ENCODE measurements at regions not wholly inside any gene's neighbourhood (a gene's known extent, or its start where the extent isn't known, plus 50 kb on each side); places are given as distances from the start of the nearest gene placed in this dataset.

- TF ChIP-seq ZNF530 (CRISPR knock-in tag; IDR thresholded peaks at IDR 0.05; ENCODE audit: low read depth) (no peak), BHLHE40 (IDR thresholded peaks at IDR 0.05; ENCODE audit: low read length) (no peak), JUNB (CRISPR knock-in tag; IDR thresholded peaks at IDR 0.05; ENCODE audit: borderline replicate concordance) (no peak), POLR2A (IDR thresholded peaks at IDR 0.05; ENCODE audit: insufficient read depth in 1 of 2, low read depth in 2 of 2, low read length in 2 of 2) (no peak), ZNF609 (CRISPR knock-in tag; IDR thresholded peaks at IDR 0.05; ENCODE audit: borderline replicate concordance) (no peak), NFRKB (IDR thresholded peaks at IDR 0.05) (no peak), ZNF350 (CRISPR knock-in tag; IDR thresholded peaks at IDR 0.05; ENCODE audit: borderline replicate concordance, low read depth) (no peak), EP300 (IDR thresholded peaks at IDR 0.05; ENCODE audit: low read depth in 2 of 2, low read length in 2 of 2) (no peak), EP300 (CRISPR knock-in tag; IDR thresholded peaks at IDR 0.05; ENCODE audit: borderline replicate concordance) (no peak), HNRNPLL (IDR thresholded peaks at IDR 0.05; ENCODE audit: low read depth, low read length, poor library complexity, severe bottlenecking) (no peak)
Observed at GRCh38 chr14:101377069-101377468, 184.2 kb upstream of the DIO3 start.
